ENCODE measurements at regions not wholly inside any gene's neighbourhood (a gene's known extent, or its start where the extent isn't known, plus 50 kb on each side); places are given as distances from the start of the nearest gene placed in this dataset.
"Not testable (repeated sequence)": the region's sequence is repeated elsewhere in the genome, so short reads cannot be mapped to it uniquely, and the experiment has no call there.

DNA sequence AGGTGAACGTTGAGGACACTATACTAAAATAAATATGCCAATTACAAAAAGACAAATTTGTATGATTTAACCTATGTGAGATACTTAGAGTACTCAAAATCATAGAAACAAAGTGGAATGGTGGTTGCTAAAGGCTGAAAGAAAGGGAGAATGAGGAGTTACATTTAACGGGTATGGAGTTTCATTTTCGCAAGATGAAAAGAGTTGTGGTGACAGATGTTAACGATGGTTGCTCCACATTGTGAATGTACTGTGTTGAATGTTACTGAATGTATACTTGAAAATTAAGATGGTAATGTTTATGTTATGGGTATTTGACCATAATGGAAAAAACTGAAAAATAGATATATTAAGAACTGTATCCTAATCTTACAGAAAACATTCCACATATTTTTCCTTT lies 51.3 kb upstream of the MOCS2 start:
- DNase-seq (ENCODE audit: low read depth) = no peak

DNA sequence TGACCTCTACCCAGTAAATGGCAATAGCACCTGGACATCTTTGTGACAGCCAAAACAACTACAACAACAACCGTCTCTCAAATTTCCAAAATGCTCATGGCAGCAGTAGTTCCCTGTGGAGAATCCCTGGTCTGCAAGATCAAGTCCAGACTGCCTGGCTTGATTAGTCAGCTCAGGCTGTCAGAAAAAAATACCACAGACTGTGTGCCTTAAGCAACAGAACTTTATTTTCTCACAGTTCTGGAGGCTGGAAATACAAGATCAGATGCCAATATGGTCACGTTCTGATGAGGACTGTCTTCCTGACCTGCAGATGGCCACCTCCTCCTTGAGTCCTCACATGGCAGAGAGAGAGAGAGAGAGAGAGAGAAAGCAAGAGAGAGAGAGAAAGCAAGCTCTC lies 52.3 kb upstream of the MOCS2 start:
- DNase-seq (ENCODE audit: low read depth) = peak; percentile 19

DNA sequence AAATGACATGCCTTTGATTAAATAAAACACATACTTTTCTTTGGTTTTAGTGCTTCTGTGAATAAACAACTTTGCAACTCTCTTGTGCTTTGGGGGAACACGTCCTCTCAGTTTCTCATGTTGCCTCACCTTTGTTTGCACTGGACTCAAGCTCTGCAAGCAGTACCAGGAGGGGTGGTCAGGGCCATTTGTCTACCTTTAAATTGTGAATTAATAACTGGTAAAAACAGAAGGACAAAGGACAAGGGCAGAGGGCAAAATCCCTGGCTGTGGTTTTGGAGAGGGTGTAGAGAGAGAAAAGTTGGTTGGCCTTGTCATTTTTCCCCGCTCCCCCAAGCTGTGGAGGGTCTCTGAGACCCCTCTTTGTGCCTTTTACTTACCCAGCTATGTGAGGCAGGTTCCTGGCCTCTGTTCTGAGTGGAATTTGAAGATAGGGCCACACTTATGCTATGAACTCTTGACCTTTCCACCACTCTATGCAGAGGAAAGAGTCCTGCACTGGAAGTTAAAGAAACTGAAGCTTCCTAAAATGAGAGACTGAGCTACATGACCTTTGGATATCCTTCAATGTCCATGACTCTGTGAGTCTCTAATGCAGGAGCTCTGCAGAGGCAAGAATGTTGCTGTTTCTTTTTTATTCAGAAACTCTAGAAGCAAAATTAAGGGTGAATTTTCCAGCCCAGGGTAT lies 55.1 kb upstream of the MOCS2 start:
- no peak for DNase-seq (ENCODE audit: low read depth)

DNA sequence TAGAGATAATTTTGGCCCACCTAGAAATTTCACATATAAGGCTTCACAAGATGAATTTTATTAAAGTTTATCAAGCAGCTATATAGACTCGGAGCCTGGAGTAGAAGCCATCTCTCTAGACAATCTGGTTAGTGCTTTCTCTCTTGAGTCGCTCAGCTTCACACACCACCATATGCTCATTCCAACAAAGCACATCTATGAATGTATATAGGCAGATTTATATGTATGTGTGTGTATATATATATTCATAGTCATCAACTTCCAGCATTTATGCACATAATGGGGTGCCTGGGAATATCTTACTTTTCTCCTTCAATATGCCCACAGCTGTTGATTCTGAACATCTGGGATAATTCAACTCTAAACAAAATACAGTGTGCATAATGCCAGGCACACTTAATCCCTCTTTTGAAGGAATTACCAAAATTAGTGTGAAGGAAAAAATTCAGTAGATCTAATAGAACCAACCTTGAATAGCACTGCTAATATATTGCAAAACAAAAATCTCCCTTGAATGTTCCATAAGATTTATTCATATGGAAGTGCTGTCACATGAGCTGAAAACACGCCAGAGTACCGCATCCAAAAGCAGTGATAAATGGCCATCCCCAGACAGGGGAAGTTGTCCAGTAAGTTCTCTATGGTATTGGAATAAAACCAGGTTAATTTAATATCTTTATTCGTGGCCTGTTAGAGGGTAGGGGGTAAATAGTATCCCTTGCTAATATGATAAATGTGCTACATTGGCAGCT lies 56.0 kb upstream of the MOCS2 start:
- DNase-seq (ENCODE audit: low read depth) = no peak

DNA sequence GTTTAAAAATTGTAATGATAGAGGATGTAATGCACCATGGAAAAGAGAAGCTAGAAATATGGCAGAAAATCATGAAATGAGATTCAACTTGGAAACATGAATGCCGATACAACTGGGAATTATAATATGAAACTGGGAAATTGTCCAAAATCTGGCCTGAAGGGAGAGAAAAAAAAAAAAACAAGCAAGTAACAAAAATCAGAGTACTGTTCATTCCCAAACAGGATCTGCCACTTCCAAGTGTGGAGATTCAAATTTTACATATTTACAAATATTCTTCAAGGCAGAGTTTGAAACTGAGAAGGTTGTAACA lies 56.6 kb upstream of the MOCS2 start:
- DNase-seq (ENCODE audit: low read depth) = no peak

DNA sequence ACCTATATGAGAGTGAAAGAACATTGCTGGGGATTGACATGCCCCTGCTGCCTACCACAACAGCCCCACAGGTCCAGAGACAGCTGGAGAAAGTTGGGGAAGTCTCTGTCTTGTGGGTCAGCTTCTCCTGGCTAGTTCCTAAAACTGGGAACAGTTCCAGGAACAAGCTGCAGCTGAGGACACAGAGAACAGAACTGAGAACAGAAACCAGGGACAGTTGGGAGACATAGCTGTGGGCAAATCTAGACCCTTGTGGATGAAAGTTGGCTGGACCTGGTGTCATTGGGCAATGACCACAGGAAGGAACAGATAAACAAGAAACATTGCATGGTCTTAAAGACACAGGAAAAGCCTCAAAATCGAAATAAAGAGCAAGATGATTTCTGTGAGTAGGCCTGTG lies 58.3 kb upstream of the MOCS2 start:
- DNase-seq (ENCODE audit: low read depth) = peak; percentile 55

DNA sequence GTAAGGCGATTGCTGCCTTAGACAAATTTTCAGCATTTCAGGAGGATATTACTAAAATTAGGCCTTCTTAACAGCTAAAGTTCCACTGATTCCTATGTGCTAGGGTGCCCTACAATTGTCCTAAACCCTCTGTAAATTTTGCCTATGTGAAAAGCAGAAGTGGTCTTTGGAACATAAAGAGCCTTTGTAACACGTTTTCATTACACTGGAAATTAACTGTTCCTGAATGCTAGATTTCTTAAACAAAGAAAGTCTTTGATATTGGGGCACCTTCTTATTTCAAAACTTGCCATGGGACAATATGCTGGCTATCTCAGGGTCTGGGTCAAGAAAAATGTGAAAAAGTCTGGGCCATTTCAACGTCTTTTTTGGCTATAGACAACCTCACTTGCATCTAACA lies 60.4 kb upstream of the MOCS2 start:
- DNase-seq (ENCODE audit: low read depth) = no peak

DNA sequence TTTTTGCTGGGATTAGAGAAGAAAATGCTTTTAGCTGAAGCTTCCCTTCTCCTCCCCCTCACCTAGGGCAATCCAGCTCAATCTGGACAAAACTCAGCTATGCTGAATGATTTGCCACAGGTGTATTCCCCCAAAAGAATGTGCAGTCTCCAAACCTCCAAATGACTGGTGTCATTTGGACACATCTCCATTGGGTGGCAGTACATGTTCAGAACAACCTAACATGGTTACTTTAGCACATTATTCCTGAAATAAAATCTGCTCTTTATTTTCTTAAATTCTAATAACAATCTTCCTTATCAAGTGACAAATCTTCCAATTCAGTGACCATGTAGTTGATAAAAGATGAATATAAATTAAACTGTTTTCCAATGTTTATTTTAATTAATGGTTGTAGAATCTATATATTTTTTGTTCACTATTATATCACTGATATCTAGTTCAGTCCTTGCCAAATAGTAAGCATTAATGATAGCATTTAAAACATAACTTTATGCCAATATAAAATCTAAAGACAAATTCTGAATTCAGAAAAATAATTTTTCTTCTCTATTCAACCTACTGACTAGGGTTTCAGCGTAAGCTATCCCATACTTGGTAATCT lies 61.3 kb upstream of the MOCS2 start:
- peak; percentile 39 for DNase-seq (ENCODE audit: low read depth)

DNA sequence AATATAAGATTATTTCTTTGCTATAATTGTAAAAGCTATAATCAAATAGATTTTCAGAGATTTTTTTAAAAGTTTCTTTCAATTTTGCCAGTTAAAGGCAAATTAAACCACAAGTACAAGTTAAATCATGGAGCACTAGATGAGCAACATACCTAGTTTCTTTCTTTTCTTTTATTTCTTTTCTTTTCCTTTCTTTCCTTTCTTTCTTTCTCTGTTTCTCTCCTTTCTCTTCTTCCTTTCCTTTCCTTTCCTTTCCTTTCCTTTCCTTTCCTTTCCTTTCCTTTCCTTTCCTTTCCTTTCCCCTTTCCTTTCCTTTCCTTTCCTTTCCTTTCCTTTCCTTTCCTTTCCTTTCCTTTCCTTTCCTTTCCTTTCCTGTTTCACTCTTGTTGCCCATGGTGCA lies 62.5 kb upstream of the MOCS2 start:
- DNase-seq (ENCODE audit: low read depth) = not testable (repeated sequence)

DNA sequence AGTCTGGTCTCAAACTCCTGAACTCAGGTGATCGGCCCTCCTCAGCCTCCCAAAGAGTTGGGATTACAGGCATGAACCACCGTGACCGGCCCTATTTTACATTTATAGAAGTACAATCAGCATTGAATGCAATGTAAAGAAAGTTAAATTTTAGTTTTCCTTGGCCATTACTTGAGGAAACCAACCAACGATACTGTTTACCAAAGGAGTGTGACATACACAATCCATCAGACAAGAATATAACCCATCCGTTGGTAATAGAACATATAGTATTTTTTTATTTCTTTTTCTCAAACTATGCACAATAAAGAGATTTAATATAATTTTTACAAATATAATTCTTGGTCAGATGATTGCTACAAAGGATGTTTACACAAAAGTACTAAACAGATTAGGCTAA lies 63.1 kb upstream of the MOCS2 start:
- no peak for DNase-seq (ENCODE audit: low read depth)

DNA sequence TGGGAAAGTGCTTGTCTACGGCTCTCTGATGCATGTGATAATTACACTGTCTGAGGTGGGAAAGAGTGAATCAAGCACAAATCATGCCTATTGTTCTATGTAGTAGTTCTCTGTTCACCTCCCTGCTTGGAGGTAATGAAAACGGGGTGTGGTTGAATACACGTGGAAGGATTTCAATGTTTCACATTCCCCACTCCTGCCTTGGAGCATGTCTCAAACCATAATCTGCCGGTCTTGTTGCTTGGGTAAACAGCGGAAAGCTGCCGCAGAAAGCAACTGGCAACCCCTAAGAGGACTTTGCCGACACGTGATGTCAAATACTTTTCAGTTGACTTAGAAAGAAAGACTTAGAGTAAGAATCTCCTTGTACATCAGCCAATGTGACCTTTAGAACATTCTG lies 63.5 kb upstream of the MOCS2 start:
- DNase-seq (ENCODE audit: low read depth) = no peak

DNA sequence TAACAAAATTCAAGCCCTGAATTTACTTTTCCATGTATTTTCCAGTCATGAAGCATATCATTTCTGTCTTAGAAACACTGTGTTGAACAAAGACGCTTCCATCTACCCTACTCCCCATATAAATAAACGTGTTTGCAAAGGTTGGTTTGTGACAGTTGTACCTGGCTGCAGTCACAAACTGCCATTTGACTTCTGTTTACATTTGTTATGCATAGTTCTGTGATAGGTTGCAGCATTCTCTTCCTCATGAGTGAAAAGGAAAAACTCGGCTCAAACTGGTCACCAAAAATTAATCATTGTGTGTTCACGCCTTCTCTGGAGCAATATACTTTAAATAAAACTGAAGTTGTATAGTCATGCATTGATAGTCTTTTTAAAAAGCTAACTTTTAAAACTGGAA lies 69.3 kb upstream of the MOCS2 start:
- DNase-seq (ENCODE audit: low read depth) = no peak

DNA sequence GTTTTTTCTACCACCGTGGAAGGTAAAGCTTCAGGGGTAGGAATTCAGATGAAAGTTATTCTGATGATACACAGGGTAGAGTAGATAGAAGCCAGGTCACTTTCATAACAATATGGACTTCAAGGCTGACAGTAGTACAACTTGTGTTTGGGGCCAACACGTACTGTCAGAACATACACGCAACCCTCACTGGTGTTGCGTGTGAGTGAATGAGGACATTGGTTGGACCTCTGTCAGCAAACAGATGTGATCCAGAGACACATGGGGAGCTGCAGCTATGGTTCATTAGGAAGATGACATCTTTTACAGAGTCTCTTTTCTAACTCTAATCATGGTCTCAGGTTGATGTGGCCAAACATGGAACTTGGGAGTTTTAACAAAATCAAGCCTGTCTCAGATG lies 70.1 kb upstream of the MOCS2 start:
- no peak for DNase-seq (ENCODE audit: low read depth)

DNA sequence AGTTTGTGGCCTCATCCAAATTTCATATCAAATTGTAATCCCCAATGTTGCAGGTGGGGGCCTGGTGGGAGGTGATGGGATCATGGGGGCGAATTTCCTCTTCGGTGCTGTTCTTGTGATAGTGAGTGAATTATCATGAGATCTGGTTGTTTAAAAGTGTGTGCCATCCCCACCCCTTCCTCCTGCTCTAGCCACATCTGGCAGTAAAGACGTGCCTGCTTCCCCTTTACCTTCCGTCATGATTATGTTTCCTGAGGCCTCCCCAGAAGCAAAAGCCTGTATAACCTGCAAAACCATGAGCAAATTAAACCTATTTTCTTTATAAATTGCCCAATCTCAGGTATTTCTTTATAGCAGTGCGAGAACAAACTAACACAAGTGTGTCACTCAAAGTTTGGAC lies 71.0 kb upstream of the MOCS2 start:
- no peak for DNase-seq (ENCODE audit: low read depth)

DNA sequence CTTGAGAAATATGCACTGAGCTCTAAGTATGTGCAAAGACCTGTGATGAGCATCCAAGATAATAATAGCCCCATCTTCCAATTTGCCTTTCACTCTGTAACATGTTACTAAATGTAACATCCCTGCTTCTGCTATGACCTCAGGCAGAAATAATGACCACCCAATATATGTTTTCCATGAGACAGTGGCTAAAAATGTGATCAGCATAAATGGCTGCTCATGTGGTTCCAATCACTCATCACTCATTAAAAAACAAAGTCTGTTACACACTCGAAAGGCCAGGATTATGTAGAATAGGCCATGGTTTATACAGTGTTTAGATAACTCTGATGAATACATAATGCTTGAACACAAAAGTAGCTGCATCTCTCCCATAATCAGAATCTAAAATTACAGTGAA lies 71.4 kb upstream of the MOCS2 start:
- DNase-seq (ENCODE audit: low read depth) = no peak

DNA sequence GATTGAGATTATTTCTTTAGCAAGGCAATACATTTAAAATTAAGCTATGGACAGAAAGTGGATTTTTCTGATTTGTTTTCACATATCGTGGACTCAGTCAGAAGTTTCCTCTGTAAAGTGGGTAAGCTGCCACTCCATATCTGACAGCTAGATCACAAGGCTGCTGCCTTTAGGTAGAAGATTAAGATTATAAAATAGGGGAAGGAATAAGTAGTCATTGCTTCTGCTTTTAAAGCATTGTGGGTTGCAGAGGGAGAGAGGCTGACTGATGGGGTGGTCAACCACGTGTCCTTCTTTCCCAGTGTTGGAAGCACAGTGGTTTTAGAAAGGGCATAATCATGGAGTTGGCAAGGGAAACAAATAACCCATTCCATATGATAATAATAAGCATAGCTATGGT lies 74.3 kb upstream of the MOCS2 start:
- no peak for DNase-seq (ENCODE audit: low read depth)

DNA sequence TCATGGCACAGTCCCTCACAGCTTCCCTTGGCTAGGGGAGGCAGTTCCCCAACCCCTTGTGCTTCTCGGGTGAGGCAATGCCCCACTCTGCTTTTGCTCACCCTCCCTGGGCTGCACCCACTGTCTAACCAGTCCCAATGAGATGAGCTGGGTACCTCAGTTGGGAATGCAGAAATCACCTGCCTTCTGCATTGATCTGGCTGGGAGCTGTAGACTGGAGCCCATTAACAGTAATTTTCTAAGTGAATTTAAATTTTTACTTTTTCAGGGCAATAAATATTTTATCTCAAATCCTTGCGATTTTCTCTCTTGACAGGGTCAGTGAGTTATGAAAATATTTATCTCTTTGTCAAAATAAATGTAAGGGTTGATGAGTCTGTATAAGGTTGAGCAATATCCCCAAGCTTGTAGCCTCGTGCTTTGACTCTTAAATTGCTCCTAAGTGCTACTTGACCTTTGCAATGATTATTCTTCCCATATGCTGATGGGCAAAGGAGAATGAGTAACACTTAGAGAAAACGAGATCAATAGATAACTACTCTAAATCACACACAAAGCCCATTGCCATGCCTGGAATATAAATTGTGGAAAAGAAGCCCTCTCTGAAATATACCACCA lies 82.1 kb upstream of the MOCS2 start:
- DNase-seq (ENCODE audit: low read depth) = no peak

DNA sequence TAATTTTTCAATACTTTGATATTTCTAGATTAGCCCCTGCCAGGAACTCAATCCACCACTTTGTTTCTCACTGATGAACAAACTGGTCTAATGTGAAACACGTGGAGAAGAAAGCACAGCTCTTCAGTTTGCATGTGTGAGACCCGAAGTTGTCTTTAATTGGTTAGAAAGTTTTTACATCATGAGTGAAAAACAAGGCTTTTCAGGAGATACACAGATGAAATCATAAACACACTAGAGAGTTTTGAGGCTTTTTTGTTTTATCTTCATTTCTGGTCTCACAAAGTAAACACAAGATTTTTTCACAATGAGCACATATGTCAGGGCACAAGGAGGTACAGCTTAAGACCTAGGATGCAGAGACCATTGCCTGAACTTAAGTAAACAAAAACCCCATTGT lies 84.5 kb upstream of the MOCS2 start:
- no peak for DNase-seq (ENCODE audit: low read depth)

DNA sequence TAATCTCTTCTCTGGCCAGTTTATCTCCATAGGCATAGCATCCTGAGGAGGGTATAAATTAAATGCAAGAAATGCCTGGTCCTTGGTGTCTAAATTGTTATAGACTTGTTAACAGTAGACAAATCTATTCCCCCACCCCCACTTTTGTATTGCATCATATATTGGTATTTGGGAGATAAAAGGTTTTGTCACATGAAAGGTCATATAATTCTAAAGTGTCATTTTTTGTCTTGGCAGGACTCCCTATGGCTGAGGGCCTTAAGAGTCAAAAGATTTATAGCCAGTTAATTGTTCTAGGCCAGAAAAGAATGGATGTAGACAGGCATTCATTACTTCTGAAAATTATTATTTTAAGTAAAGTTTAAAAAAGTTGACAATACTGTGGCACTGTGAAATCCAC lies 90.3 kb upstream of the MOCS2 start:
- no peak for DNase-seq (ENCODE audit: low read depth)

DNA sequence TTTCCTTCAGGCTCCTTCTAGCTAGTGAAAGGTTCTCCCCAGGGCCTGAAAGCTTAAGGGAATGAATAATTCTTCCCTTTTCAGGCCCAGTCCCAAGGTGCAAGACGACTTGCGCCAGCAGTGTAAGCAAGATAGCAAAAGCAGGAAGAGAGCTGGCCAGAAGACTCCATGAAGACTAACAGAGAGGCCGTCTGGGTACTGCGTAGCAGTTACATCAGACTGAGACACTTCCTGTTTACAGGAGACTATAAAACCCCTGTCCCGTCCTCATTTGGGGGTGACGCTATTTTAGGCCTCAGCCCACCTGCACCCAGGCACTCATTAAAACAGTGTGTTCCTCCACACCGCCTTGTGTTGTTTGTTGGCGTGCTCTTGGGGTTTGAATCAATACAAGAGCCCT lies 90.7 kb upstream of the MOCS2 start:
- no peak for DNase-seq (ENCODE audit: low read depth)

DNA sequence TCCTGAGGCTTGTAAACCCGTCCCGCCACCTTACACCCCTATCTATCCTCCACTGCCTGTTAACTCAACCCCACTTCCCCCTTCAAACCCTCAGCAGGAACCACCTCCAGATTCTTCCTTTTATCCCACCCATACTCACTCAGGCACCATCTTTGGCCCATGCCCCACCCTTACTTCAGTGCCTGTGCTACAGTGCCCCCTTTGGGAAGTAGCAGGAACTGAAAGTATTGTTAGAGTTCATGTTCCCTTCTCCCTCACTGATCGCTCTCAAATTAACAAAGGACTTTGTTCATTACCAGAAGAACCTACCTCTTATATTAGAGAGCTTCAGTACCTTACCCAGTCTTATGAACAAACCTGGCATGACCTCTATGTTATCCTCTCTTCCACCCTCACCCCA lies 92.2 kb upstream of the MOCS2 start:
- DNase-seq (ENCODE audit: low read depth) = no peak

DNA sequence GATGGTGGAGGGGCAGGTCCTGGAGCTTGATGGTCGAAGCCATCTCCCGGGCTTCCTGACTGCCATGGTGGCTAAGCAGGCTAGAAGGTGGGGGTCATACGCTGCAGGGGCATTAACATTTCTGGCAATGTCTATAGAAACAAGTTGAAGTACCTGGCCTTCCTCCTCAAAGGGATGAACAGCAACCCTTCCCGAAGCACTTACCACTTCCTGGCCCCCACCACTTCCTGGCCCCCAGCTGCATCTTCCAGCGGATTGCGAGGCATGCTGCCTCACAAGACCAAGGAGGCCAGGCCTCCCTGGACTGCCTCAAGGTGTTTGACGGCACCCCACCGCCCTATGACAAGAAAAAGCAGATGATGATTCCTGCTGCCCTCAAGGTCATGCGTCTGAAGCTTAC lies 97.0 kb upstream of the MOCS2 start:
- no peak for DNase-seq (ENCODE audit: low read depth)

DNA sequence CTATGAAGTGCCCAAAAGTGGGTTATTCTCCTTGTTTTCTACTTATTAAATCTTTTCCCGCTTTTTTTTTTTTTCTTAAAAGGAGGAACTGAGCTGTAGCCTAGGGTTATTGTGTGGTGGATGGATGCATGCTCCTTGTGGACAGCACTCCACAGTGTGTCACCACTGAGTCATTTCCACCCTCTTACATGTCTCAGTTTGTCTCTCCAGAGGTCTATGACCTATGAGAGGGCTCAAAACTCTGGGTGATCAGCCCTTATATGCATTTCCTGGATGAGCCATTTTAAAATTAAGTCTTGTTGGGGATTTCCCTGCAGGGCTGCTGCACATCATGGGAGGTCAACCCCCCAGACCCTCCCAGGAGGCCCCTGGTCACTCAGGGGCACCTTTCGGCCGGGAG lies 102.2 kb upstream of the MOCS2 start:
- peak; percentile 41 for DNase-seq (ENCODE audit: low read depth)

All from renal cortical epithelial cell (primary cell).